Posterior cingulate gyrus (tissue), 11 donors: ENCODE measurements at regions not wholly inside any gene's neighbourhood (a gene's known extent, or its start where the extent isn't known, plus 50 kb on each side); places are given as distances from the start of the nearest gene placed in this dataset.

Experiments
- DNase-seq, 10 donors: peaks; one replicate each; pipeline versions ENCODE4 v3.0.0 to v3.0.0-alpha.2; 2020 to 2021; ENCODE audit warnings: mixed read lengths in 3 of 10
- intact Hi-C: fragments of 100-400 bp; cut with DNase I; formaldehyde crosslinking; loops from one replicate; pipeline ENCODE4 v1.15.1; 2023

GRCh38 chr1:221907166-221907932 lies 165.5 kb upstream of the DUSP10 start:
- intact Hi-C loops: no loop called here
- DNase-seq: no peak

- no peak for DNase-seq
- intact Hi-C loops: no loop called here
Measured at GRCh38 chr1:221905802-221906201, 163.9 kb upstream of the DUSP10 start.

GRCh38 chr1:221904319-221904718 lies 162.4 kb upstream of the DUSP10 start:
- intact Hi-C loops: no loop called here
- peak in 1 of 10 donors; percentile 77 for DNase-seq

GRCh38 chr1:221903594-221903993 lies 161.7 kb upstream of the DUSP10 start:
- intact Hi-C loops: no loop called here
- DNase-seq: peak in 1 of 10 donors; percentile 68

- intact Hi-C loops: no loop called here
Measured at GRCh38 chr1:221902961-221903360, 161.1 kb upstream of the DUSP10 start.

GRCh38 chr1:221900678-221901077 lies 158.8 kb upstream of the DUSP10 start:
- intact Hi-C loops: no loop called here
- DNase-seq: no peak

More at GRCh38 chr1:221902961-221903360, 161.1 kb upstream of the DUSP10 start:
- DNase-seq: peak in 2 of 10 donors; percentile 62 to 74

- DNase-seq: no peak
- intact Hi-C loops: no loop called here
Measured at GRCh38 chr1:221897321-221897721, 155.4 kb upstream of the DUSP10 start.

- no peak for DNase-seq
- intact Hi-C loops: no loop called here
Measured at GRCh38 chr1:221892301-221892830, 150.5 kb upstream of the DUSP10 start.

GRCh38 chr1:221891708-221892107 lies 149.8 kb upstream of the DUSP10 start:
- intact Hi-C loops: no loop called here
- DNase-seq: no peak

- no peak for DNase-seq
- intact Hi-C loops: no loop called here
Measured at GRCh38 chr1:221888801-221889200, 146.9 kb upstream of the DUSP10 start.

GRCh38 chr1:221888218-221888617 lies 146.3 kb upstream of the DUSP10 start:
- intact Hi-C loops: no loop called here
- no peak for DNase-seq

- DNase-seq: no peak
- intact Hi-C loops: no loop called here
Measured at GRCh38 chr1:221887758-221888157, 145.9 kb upstream of the DUSP10 start.

GRCh38 chr1:221887415-221887746 lies 145.5 kb upstream of the DUSP10 start:
- DNase-seq: no peak
- intact Hi-C loops: no loop called here

- DNase-seq: peak in 2 of 10 donors; percentile 8 to 81
- intact Hi-C loops: no loop called here
Measured at GRCh38 chr1:221886743-221887414, 145.0 kb upstream of the DUSP10 start.

- intact Hi-C loops: no loop called here
- no peak for DNase-seq
Measured at GRCh38 chr1:221886311-221886710, 144.4 kb upstream of the DUSP10 start.

- no peak for DNase-seq
- intact Hi-C loops: no loop called here
Measured at GRCh38 chr1:221884821-221885220, 142.9 kb upstream of the DUSP10 start.

GRCh38 chr1:221881805-221882581 lies 140.1 kb upstream of the DUSP10 start:
- intact Hi-C loops: no loop called here
- DNase-seq: no peak

GRCh38 chr1:221880182-221880581 lies 138.3 kb upstream of the DUSP10 start:
- intact Hi-C loops: no loop called here
- DNase-seq: no peak

- DNase-seq: no peak
- intact Hi-C loops: loop anchor here (10.0 kb wide), 1 partner anchor 57 kb away; no protein-coding TSS in a partner anchor
Measured at GRCh38 chr1:221878134-221878533, 136.2 kb upstream of the DUSP10 start.

- no peak for DNase-seq
- intact Hi-C loops: loop anchor here (10.0 kb wide), 1 partner anchor 57 kb away; no protein-coding TSS in a partner anchor
Measured at GRCh38 chr1:221877311-221877710, 135.4 kb upstream of the DUSP10 start.

- intact Hi-C loops: loop anchor here (10.0 kb wide), 1 partner anchor 60 kb away; no protein-coding TSS in a partner anchor
- no peak for DNase-seq
Measured at GRCh38 chr1:221875004-221875330, 133.1 kb upstream of the DUSP10 start.
